Medulla oblongata (tissue), 1 donor: ENCODE measurements at regions not wholly inside any gene's neighbourhood (a gene's known extent, or its start where the extent isn't known, plus 50 kb on each side); places are given as distances from the start of the nearest gene placed in this dataset.
A peak's percentile ranks its signal among the peaks of the same experiment; 100 is the strongest.

Experiments
- DNase-seq: peaks from one replicate; pipeline ENCODE4 v3.0.0-alpha.2; 2015; ENCODE audit errors: extremely low spot score

GRCh38 chr9:91066856-91067255 is 265.2 kb downstream of the SYK start:
- no peak for DNase-seq

DNA sequence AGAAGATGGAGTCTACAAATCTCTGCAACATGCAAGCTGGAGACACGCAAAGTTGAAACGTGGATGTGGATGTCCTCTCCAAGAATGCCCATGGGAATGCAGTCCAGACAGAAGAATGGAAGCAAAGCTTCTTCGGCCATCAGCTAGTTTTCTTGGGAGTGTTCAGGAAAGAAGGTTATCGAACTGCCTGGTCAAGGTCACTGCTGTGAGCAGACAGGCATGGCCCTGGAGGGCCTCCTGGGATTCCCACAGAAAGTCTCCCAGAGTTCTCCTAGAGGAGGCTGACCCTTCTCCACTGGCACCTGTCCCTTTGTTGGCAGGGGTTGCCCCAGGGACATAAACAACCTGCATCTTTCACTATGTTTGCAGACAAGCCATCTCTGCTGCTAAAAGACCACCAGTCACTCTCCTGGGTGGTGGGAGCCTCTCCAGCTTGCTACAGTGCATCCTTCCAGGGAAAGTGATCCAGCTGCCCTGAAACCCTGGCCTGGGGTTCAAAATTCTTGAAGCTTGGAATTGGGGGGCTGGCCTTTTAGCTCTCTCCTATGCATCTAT is 265.8 kb downstream of the SYK start:
- DNase-seq: no peak

GRCh38 chr9:91071184-91071990 is 269.8 kb downstream of the SYK start:
- no peak for DNase-seq

- DNase-seq: no peak
Observed at GRCh38 chr9:91073049-91073810, 271.6 kb downstream of the SYK start.

GRCh38 chr9:91073811-91074771 is 272.5 kb downstream of the SYK start:
- DNase-seq: no peak

GRCh38 chr9:91074866-91075265 is 273.2 kb downstream of the SYK start:
- DNase-seq: no peak

GRCh38 chr9:91075279-91075678 is 273.7 kb downstream of the SYK start:
- DNase-seq: no peak

DNA sequence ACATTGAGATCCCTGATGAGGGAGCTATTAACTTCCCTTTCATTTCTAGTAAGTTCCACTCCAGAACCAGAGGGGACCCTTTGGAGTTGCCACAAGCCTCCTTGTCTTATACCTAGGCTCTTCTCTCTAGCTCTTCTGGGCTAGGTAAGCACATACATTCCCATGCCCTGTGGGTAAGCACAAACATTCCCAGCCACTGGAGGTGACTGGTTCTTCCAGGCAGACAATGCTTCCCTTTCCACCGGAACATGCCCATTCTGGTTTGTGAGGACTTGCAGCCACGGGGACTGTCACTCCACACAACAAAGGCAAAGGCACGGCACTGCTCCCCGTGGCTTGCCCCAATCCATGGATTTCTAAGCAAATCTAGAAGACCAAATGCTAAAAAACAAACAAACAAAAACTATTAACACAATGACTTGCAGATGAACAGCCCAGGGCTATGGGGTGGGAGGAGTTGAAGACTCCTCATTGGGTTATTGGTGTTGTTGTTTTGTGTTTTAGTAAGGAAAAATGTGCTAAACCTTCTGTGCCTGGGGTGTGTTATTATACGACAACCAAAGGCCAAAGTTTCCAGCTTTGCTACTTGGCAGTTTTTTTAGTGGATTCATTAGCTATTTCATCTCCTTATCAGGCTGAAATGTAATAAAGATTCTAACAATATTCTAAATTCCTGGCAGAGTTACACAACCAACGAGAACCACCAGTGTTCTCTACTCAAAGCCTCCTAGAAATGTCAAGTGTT is 276.2 kb downstream of the SYK start:
- DNase-seq: no peak

DNA sequence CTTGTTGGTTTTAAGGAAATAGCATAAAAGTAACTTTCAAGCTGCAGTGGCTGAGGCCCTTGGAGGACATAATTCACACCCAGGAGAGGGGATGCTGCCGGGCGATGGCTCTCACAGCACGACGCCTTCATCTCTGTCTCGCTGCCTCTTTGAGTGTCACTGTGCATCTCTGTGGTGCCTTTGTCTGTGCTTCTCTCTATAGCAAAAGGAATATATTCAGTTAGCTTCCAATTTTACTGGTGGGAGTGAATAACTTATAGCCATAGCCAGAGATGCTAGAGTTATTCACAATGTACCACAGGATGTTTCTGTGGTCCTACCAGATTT is 276.7 kb downstream of the SYK start:
- DNase-seq: peak; percentile 21

- no peak for DNase-seq
Observed at GRCh38 chr9:91082731-91083130, 279.0 kb downstream of the AUH start.

DNA sequence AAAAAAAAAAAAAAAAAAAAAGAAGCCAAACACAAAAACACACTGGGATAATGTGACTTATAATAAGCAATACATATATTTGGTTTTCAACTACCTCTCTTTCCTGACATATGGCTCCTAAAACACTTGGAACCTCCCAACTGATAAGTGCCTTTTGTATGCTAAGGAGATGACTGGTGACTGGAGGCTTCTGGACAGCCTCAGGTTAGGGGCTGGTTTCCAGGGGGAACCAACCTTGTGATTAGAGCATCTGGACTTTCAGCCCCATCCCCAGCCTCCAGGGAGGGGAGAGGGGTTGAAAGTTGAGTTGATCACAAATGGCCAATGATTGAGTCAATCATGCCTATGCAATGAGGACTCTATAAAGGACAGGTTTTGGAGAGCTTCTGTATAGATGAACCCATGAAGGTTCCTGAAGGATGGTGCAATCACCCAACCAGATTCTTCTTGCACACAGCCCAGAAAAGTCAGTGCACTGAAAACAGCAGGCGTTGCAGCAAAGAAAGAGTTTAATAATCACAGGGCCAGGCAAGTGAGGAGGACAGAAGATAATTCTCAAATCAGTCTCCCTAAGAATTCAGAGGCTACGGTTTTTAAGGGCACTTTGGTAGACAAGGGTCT is 276.7 kb downstream of the AUH start:
- DNase-seq: no peak

DNA sequence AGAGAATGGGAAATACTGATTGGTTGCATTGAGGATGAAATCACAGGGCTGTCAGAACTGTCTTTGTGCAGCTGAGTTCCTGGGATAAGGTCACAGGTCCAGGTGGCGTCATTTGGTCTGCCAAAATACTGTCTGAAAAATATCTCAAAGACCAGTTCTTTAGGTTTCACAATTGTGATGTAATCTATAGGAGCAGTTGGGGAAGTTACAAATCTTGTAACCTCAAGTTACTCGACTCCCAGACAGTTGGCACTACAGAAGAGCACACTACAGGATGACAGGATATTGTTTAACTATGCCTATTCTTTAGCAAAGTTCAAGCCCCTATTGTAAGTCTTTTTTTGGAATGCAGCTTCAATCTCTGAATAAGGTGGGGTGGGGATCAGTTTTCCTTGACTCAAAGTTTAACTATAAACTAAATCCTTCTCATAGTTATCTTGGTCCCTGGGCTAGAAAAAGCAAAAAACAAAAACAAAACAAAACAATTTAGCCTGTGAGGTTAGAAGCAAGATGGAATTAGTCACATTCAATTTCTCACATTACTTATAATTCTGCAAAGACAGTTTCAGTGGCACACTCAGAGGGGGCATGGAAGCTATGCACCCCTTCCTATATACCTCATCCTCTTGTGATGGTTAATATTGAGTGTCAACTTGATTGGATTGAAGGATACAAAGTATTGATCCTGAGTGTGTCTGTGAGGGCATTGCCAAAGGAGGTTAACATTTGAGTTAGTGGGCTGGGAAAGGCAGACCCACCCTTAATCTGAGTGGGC is 276.0 kb downstream of the AUH start:
- DNase-seq: no peak

DNA sequence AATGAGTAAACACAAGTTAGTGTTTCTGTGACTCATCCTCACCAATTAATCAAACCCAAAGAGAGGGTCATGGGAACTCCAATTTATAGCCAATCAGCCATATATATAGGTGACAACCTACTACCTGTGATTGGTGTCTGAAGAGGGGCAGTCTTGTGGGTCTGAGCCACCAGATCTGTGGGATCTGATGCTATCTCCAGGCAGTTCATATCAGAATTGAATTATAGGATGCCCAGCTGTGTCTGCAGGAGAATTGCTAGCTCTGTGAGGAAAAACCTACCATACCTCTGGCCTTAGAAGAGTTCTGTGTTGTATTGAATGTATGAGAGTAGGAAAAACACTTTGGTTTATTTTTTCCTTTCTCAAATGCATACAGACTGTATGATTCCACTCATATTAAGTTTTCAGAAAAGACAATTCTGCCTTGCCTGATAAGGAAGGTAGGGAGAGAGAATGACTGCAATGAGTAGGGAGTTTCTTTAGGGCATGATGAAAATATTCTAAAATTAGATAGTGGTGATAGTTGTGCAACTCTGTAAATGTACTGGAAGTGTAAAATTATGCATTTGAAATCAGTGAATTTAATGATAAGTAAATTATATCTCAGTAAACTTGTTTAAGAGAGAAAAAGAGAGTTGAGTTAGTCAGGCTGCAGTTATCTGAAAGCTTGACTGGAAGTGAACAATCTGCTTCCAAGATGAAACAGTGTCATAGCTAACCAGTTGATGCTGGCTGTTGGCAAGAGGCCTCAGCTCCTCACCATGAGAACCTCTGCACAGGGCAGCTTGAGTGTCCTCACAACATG is 274.9 kb downstream of the AUH start:
- DNase-seq: no peak

DNA sequence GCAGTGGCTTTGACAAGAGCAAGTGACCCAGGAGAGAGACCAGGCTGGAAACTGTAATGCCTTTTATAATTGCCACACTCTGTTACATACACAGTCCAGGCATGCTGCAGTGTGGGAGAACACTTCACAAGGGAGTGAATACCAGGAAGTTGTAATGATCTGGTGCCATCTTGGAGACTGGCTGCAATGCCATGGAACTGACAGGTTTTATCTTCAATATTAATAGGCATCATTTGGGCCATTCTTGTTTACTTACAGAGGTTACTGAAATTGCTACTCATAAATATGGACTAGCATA is 274.3 kb downstream of the AUH start:
- DNase-seq: no peak

- DNase-seq: peak; percentile 57
Observed at GRCh38 chr9:91089405-91090129, 272.2 kb downstream of the AUH start.

DNA sequence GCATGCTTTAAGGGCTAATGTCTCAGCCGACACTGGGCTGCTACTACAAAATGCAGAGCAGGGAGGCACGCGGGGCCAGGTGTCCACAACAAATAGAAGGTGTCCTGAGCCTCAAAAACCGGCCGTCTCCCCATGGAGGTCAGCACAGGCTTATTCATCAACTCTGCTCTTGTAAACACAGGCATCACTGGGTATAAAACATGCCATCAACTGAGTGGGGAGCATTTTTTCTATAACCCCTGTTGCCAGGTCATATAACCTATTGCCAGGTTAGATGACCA is 271.6 kb downstream of the AUH start:
- DNase-seq: no peak

DNA sequence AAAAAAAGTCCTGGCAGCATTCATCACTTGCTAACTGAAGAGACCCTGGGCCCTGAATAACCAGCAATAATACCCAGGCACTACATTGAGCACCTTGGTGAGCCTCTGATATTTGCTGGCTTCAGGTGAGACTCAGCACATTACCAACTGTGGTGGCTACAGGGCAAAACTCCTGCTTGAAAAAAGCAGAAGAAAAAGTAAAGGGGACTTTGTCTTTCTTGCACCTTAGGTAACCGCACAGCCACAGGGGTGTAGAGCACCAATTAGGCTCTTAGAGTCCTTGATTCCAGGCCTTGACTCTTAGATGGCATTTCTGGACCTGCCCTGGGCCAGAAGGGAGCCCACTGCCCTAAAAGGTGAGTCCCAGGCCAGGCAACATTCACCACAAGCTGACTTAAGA is 269.5 kb downstream of the AUH start:
- DNase-seq: no peak

DNA sequence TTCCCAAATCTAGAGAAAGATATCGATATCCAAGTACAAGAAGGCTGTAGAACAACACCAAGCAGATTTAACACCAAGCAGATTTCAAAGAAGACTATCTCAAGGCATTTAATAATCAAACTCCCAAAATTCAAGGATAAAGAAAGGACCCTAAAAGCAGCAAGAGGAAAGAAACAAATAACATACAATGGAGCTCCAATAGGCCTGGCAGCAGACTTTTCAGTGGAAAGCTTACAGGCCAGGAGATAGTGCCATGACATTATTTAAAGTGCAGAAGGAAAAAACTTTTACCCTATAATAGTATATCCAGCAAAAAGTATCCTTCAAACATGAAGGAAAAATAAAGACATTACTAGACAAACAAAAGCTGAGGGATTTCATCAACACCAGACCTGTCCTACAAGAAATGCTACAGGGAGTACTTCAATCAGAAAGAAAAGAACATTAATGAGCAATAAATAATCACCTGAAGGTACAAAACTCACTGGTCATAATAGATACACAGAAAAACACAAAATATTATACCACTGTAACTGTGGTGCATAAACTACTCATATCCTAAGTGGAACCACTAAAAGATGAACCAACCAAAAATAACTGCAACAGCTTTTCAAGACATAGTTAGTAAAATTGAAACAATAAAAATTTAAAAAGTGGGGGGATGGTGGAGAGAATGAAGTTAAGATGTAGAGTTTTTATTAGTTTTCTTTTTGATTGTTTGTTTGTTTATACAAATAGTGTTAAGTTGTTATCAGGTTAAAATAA is 267.2 kb downstream of the AUH start:
- DNase-seq: no peak
